ENCODE measurements at regions not wholly inside any gene's neighbourhood (a gene's known extent, or its start where the extent isn't known, plus 50 kb on each side); places are given as distances from the start of the nearest gene placed in this dataset.

- no peak for TF ChIP-seq PTTG1 (tag; IDR thresholded peaks at IDR 0.05; ENCODE audit: low read depth)
- no peak for TF ChIP-seq ZNF830 (CRISPR knock-in tag; IDR thresholded peaks at IDR 0.05)
- no peak for TF ChIP-seq UBTF (IDR thresholded peaks at IDR 0.05; ENCODE audit: borderline replicate concordance in 1 of 2, low read depth in 2 of 2, low read length in 2 of 2)
- TF ChIP-seq HDAC6 (IDR thresholded peaks at IDR 0.05; ENCODE audit: low read depth, low read length) = no peak
- TF ChIP-seq CTCF (IDR thresholded peaks at IDR 0.05 in 2 of 3, conservative IDR thresholded peaks at IDR 0.05 in 1 of 3; ENCODE audit: insufficient read depth in 2 of 3, low read depth in 1 of 3, low read length in 3 of 3) = no peak
- no peak for TF ChIP-seq U2AF2 (optimal IDR thresholded peaks at IDR 0.05; ENCODE audit: low read depth, low read length)
- no peak for TF ChIP-seq BHLHE40 (IDR thresholded peaks at IDR 0.05; ENCODE audit: low read length)
- no peak for TF ChIP-seq SP2 (IDR thresholded peaks at IDR 0.05; ENCODE audit: extremely low read depth, low read depth, low read length, poor library complexity, severe bottlenecking)
- TF ChIP-seq GMEB1 (CRISPR knock-in tag; IDR thresholded peaks at IDR 0.05) = no peak
Measured at GRCh38 chr4:151605215-151605614, 155.6 kb downstream of the GATB start.
